GM12873 (cell line): ENCODE measurements at regions not wholly inside any gene's neighbourhood (a gene's known extent, or its start where the extent isn't known, plus 50 kb on each side); places are given as distances from the start of the nearest gene placed in this dataset.

Source experiments
- CTCF ChIP-seq: IDR thresholded peaks from 2 replicates; pipeline ENCODE4 v1.5.1; 2012; ENCODE audit warnings: low read depth, mild to moderate bottlenecking, moderate library complexity, low read length, control low read depth; ENCODE audit not compliant: insufficient read depth; ENCODE audit errors: missing control alignments

GRCh38 chr17:55620023-55620422, 102.6 kb downstream of the TMEM100 start:
- TF ChIP-seq CTCF: no peak

GRCh38 chr17:55617441-55617840, 105.2 kb downstream of the TMEM100 start:
- TF ChIP-seq CTCF: no peak

- TF ChIP-seq CTCF: no peak
Observed at GRCh38 chr17:55614061-55614460, 102.8 kb upstream of the SMIM36 start.

GRCh38 chr17:55612691-55613141, 101.5 kb upstream of the SMIM36 start:
- TF ChIP-seq CTCF: no peak

GRCh38 chr17:55607731-55608341, 96.6 kb upstream of the SMIM36 start:
- TF ChIP-seq CTCF: no peak

- TF ChIP-seq CTCF: no peak
Observed at GRCh38 chr17:55606488-55606815, 95.2 kb upstream of the SMIM36 start.

GRCh38 chr17:55605705-55606487, 94.6 kb upstream of the SMIM36 start:
- no peak for TF ChIP-seq CTCF
